Neural crest cell (in vitro differentiated cells): ENCODE measurements at regions not wholly inside any gene's neighbourhood (a gene's known extent, or its start where the extent isn't known, plus 50 kb on each side); places are given as distances from the start of the nearest gene placed in this dataset.
"Not testable (repeated sequence)": the region's sequence is repeated elsewhere in the genome, so short reads cannot be mapped to it uniquely, and the experiment has no call there.

Source experiments
- DNase-seq: peaks from one replicate; pipeline ENCODE4 v3.0.0; 2021; ENCODE audit warnings: low read depth, mixed read lengths, low spot score
- H3K27ac Mint-ChIP-seq: one replicate; pipeline ENCODE4 v1.8.0; 2021; ENCODE audit warnings: mild to moderate bottlenecking, mixed read lengths; ENCODE audit not compliant: unreplicated experiment
- H3K27me3 Mint-ChIP-seq: 2 replicates; pipeline ENCODE4 v1.8.0; 2021; ENCODE audit warnings: low read depth, mild to moderate bottlenecking, mixed read lengths
- H3K36me3 Mint-ChIP-seq: 2 replicates; pipeline ENCODE4 v1.8.0; 2021; ENCODE audit warnings: low read depth, mild to moderate bottlenecking, mixed read lengths
- H3K4me1 Mint-ChIP-seq: 2 replicates; pipeline ENCODE4 v1.8.0; 2021; ENCODE audit warnings: mixed read lengths
- H3K4me3 Mint-ChIP-seq: one replicate; pipeline ENCODE4 v1.8.0; 2021; ENCODE audit warnings: mild to moderate bottlenecking, mixed read lengths
- H3K9me3 Mint-ChIP-seq: 2 replicates; pipeline ENCODE4 v1.8.0; 2021; ENCODE audit warnings: mixed read lengths
- CTCF ChIP-seq: fragments of 200-600 bp; sonication (generic); conservative IDR thresholded peaks from 2 replicates; pipeline ENCODE4 v1.5.0; 2021; ENCODE audit warnings: antibody characterized with exemption, mild to moderate bottlenecking

- Mint-ChIP-seq H3K4me3 (no peak overlapping the region), H3K9me3 (peaks cover 3% of the 10 kb centered on the region), H3K27me3 (no peaks in the 10 kb centered on the region), H3K4me1 (no peaks in the 10 kb centered on the region), H3K36me3 (no peaks in the 10 kb centered on the region), H3K27ac (no peak overlapping the region)
- no peak for TF ChIP-seq CTCF
- DNase-seq = no peak
These were observed 353.0 kb upstream of the RGS17 start for GRCh38 chr6:153484056-153484455.

GRCh38 chr6:153476243-153476642 lies 345.2 kb upstream of the RGS17 start:
- Mint-ChIP-seq H3K4me1 (no peaks in the 10 kb centered on the region), H3K27ac (no peak overlapping the region), H3K27me3 (no peaks in the 10 kb centered on the region), H3K4me3 (no peak overlapping the region), H3K9me3 (no peaks in the 10 kb centered on the region), H3K36me3 (no peaks in the 10 kb centered on the region)
- DNase-seq = no peak
- no peak for TF ChIP-seq CTCF

GRCh38 chr6:153465050-153465449 lies 334.0 kb upstream of the RGS17 start:
- Mint-ChIP-seq H3K4me3 (no peak overlapping the region), H3K27ac (no peak overlapping the region), H3K4me1 (no peaks in the 10 kb centered on the region), H3K9me3 (peaks cover 5% of the 10 kb centered on the region), H3K27me3 (no peaks in the 10 kb centered on the region), H3K36me3 (no peaks in the 10 kb centered on the region)
- no peak for DNase-seq
- no peak for TF ChIP-seq CTCF

- TF ChIP-seq CTCF = no peak
- no peak for DNase-seq
- H3K4me1 Mint-ChIP-seq = no peaks in the 10 kb centered on the region
- no peak overlapping the region for H3K4me3 Mint-ChIP-seq
- no peak overlapping the region for H3K27ac Mint-ChIP-seq
- no peaks in the 10 kb centered on the region for H3K36me3 Mint-ChIP-seq
- H3K27me3 Mint-ChIP-seq = no peaks in the 10 kb centered on the region
- H3K9me3 Mint-ChIP-seq = peaks cover 2% of the 10 kb centered on the region
These were observed 318.2 kb upstream of the RGS17 start for GRCh38 chr6:153449279-153449678.

- DNase-seq, H3K4me1 Mint-ChIP-seq, H3K9me3 Mint-ChIP-seq, H3K27ac Mint-ChIP-seq, H3K4me3 Mint-ChIP-seq, H3K27me3 Mint-ChIP-seq, H3K36me3 Mint-ChIP-seq: not testable (repeated sequence)
These were observed 311.7 kb upstream of the RGS17 start for GRCh38 chr6:153442749-153443148.

GRCh38 chr6:153442096-153442495 lies 311.0 kb upstream of the RGS17 start:
- TF ChIP-seq CTCF = no peak
- H3K27me3 Mint-ChIP-seq = no peaks in the 10 kb centered on the region
- peaks cover 2% of the 10 kb centered on the region for H3K9me3 Mint-ChIP-seq
- no peak overlapping the region for H3K27ac Mint-ChIP-seq
- no peak overlapping the region for H3K4me3 Mint-ChIP-seq
- H3K4me1 Mint-ChIP-seq = peaks cover 3% of the 10 kb centered on the region
- no peaks in the 10 kb centered on the region for H3K36me3 Mint-ChIP-seq
- DNase-seq = no peak
